ENCODE measurements at regions not wholly inside any gene's neighbourhood (a gene's known extent, or its start where the extent isn't known, plus 50 kb on each side); places are given as distances from the start of the nearest gene placed in this dataset.

GRCh38 chr1:5492846-5493245, 499.4 kb downstream of the NPHP4 start:
- peaks cover 2% of the 10 kb centered on the region for H3K4me1 Mint-ChIP-seq (ENCODE audit: low read depth)
- CTCF ChIA-PET: no interaction called here
- TF ChIP-seq CTCF (IDR thresholded peaks at IDR 0.05): no peak

GRCh38 chr1:5491207-5491904, 500.9 kb downstream of the NPHP4 start:
- ChIA-PET CTCF (interaction anchor here (2.1 to 2.2 kb wide), 2 partner anchors 10 to 19 kb away, joined by 6 to 8 read pairs; no protein-coding TSS in a partner anchor), POLR2A (no interaction called here)
- no peak overlapping the region for H3K27ac Mint-ChIP-seq
- H3K4me1 Mint-ChIP-seq (ENCODE audit: low read depth): peaks cover 2% of the 10 kb centered on the region
- no peaks in the 10 kb centered on the region for H3K36me3 Mint-ChIP-seq (ENCODE audit: low read depth)
- peak; percentile 17 for ATAC-seq
- H3K4me3 Mint-ChIP-seq: no peak overlapping the region
- intact Hi-C loops (cut with micrococcal nuclease): no loop called here
- H3K27me3 Mint-ChIP-seq: peaks cover 7% of the 10 kb centered on the region
- TF ChIP-seq CTCF (IDR thresholded peaks at IDR 0.05): no peak
- no peak for DNase-seq
- no peaks in the 10 kb centered on the region for H3K9me3 Mint-ChIP-seq

More at GRCh38 chr1:5492846-5493245, 499.4 kb downstream of the NPHP4 start:
- Mint-ChIP-seq H3K36me3 (ENCODE audit: low read depth) (no peaks in the 10 kb centered on the region), H3K27ac (no peak overlapping the region), H3K9me3 (no peaks in the 10 kb centered on the region), H3K27me3 (peaks cover 8% of the 10 kb centered on the region), H3K4me3 (no peak overlapping the region)
- no peak for DNase-seq
- ATAC-seq: no peak
- intact Hi-C loops (cut with micrococcal nuclease): no loop called here
- POLR2A ChIA-PET: no interaction called here

- intact Hi-C loops (cut with micrococcal nuclease): no loop called here
- H3K27me3 Mint-ChIP-seq: peaks cover 8% of the 10 kb centered on the region
- no peak overlapping the region for H3K4me3 Mint-ChIP-seq
- ChIA-PET POLR2A (no interaction called here), CTCF (interaction anchor here (0.6 to 2.2 kb wide), 4 partner anchors 9 to 49 kb away, joined by 3 to 8 read pairs (median 4); no protein-coding TSS in a partner anchor)
- H3K36me3 Mint-ChIP-seq (ENCODE audit: low read depth): no peaks in the 10 kb centered on the region
- no peak for DNase-seq
- H3K9me3 Mint-ChIP-seq: no peaks in the 10 kb centered on the region
- peaks cover 2% of the 10 kb centered on the region for H3K4me1 Mint-ChIP-seq (ENCODE audit: low read depth)
- no peak for TF ChIP-seq CTCF (IDR thresholded peaks at IDR 0.05)
- no peak overlapping the region for H3K27ac Mint-ChIP-seq
- no peak for ATAC-seq
These were observed 501.6 kb downstream of the NPHP4 start for GRCh38 chr1:5490635-5491034.

GRCh38 chr1:5488448-5488847, 503.8 kb downstream of the NPHP4 start:
- Mint-ChIP-seq H3K9me3 (no peaks in the 10 kb centered on the region), H3K4me3 (no peak overlapping the region)
- CTCF ChIA-PET: interaction anchor here (0.8 kb wide), 1 partner anchor 21 kb away, joined by 3 read pairs; no protein-coding TSS in a partner anchor

More at GRCh38 chr1:5488448-5488847, 503.8 kb downstream of the NPHP4 start:
- Mint-ChIP-seq H3K4me1 (ENCODE audit: low read depth) (peaks cover 2% of the 10 kb centered on the region), H3K36me3 (ENCODE audit: low read depth) (no peaks in the 10 kb centered on the region), H3K27ac (no peak overlapping the region), H3K27me3 (peaks cover 7% of the 10 kb centered on the region)
- DNase-seq (no peak), ATAC-seq (no peak)
- POLR2A ChIA-PET: interaction anchor here (1.0 kb wide), 1 partner anchor 12 kb away, joined by 3 read pairs; no protein-coding TSS in a partner anchor
- TF ChIP-seq CTCF (IDR thresholded peaks at IDR 0.05): no peak
- intact Hi-C loops (cut with micrococcal nuclease): no loop called here

Data from activated CD8-positive, alpha-beta T cell treated with anti-CD3 and anti-CD28 coated beads for 36 hours (primary cell).